ENCODE measurements at regions not wholly inside any gene's neighbourhood (a gene's known extent, or its start where the extent isn't known, plus 50 kb on each side); places are given as distances from the start of the nearest gene placed in this dataset.

DNA sequence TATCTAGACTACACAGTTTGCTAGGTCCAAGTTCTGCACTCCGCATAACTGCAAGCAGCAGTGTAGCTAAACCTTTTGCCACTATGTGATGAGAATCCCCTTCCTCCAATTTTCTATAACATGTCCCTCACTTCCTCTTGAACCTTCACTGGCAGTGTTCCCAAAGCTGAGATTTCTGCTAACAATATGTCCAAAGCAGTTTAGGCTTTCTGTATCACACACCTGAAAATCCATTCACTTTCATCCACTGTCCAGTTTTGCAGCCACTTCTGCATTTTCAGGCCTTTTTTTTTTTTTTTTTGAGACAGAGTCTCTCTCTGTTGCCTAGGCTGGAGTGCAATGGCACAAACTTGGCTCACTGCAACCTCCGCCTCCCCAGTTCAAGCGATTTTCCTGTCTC, 111.1 kb downstream of the GADD45G start:
- no peak for TF ChIP-seq GATA2 (IDR thresholded peaks at IDR 0.05; ENCODE audit: low read depth, low read length)
- no peak for TF ChIP-seq GATA3 (IDR thresholded peaks at IDR 0.05; ENCODE audit: low read depth, low read length)

Measured in SH-SY5Y (cell line).